Stimulated activated naive CD8-positive, alpha-beta T cell treated with anti-CD3 and anti-CD28 coated beads, Interleukin-15, Interleukin-2, amounts not matched to agents 100 U/mL and 50 U/mL, for 24 hours (primary cell): ENCODE measurements at regions not wholly inside any gene's neighbourhood (a gene's known extent, or its start where the extent isn't known, plus 50 kb on each side); places are given as distances from the start of the nearest gene placed in this dataset.

ENCODE experiments used
- ATAC-seq: fragments of 150-1000 bp; cut with Tn5 transposase; one replicate; pipeline ENCODE4 v1.10.0; 2021
- DNase-seq: peaks from one replicate; pipeline ENCODE4 v3.0.0; 2021

DNA sequence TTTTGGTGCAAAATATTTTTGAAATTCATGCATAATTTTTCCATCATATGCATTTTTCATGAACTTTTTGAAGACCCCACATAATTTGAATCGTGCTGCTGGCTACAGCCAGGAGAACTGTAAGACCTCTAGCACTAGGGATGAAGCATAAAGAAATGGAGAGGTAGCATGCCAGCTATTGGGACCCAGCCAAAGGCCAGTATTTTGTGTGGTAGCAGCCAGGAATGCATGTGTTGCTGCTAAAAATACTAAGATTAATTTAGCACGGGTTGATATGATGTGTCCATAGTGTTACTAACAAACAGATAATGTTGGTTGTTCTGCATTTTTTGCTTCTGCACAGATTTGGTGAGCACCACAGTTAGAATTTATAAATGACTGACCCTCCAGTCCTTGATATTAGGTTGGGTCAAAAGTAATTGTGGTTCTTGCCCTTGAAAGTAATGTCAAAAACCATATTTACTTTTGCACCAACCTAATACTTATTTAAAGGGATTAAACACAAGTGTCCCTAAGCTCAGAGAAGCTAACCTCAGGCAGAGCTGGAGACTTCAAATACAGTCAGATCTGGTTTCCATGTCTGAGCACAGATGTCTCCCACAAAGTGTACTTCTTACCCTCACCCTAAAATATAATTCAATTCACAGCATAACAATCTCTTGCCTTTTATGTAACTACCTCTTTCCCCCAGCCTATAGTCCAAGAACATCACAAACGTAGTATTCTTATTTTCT is 54.1 kb upstream of the NPSR1 start:
- ATAC-seq (no peak), DNase-seq (no peak)
